GM23338 (cell line): ENCODE measurements at regions not wholly inside any gene's neighbourhood (a gene's known extent, or its start where the extent isn't known, plus 50 kb on each side); places are given as distances from the start of the nearest gene placed in this dataset.

ENCODE experiments used
- ATAC-seq: fragments of 200-7000 bp; cut with Tn5 transposase; 3 replicates; pipeline ENCODE4 v1.9.1; 2020
- DNase-seq: peaks from one replicate; pipeline ENCODE4 v3.0.0-alpha.2; 2015; ENCODE audit warnings: low spot score
- H2AFZ ChIP-seq: fragments of 200-600 bp; sonication (generic); 2 replicates; pipeline ENCODE4 v1.8.0; 2016; ENCODE audit warnings: antibody characterized with exemption, mild to moderate bottlenecking, moderate library complexity
- H3F3A ChIP-seq: fragments of 200-600 bp; sonication (generic); replicated peaks from 2 replicates; pipeline ENCODE4 v1.8.0; 2017; ENCODE audit warnings: antibody characterized with exemption, mixed run types, low read depth
- H3K27ac ChIP-seq: fragments of 200-600 bp; sonication (generic); 2 replicates; pipeline ENCODE4 v1.6.1; 2016; ENCODE audit warnings: low read depth
- H3K27me3 ChIP-seq: fragments of 200-600 bp; sonication (generic); 2 replicates; pipeline ENCODE4 v1.8.0; 2016; ENCODE audit warnings: mild to moderate bottlenecking, mixed run types, moderate library complexity; ENCODE audit not compliant: insufficient read depth
- H3K36me3 ChIP-seq: fragments of 200-600 bp; sonication (generic); 2 replicates; pipeline ENCODE4 v1.8.0; 2016; ENCODE audit warnings: mild to moderate bottlenecking; ENCODE audit not compliant: insufficient read depth
- H3K4me1 ChIP-seq: fragments of 200-600 bp; sonication (generic); 2 replicates; pipeline ENCODE4 v1.8.0; 2016; ENCODE audit warnings: mild to moderate bottlenecking, moderate library complexity; ENCODE audit not compliant: insufficient read depth
- H3K4me2 ChIP-seq: fragments of 200-600 bp; sonication (generic); 2 replicates; pipeline ENCODE4 v1.7.1; 2017; ENCODE audit warnings: mixed run types
- H3K4me3 ChIP-seq: fragments of 200-600 bp; sonication (generic); 2 replicates; pipeline ENCODE4 v1.6.1; 2016; ENCODE audit warnings: mixed run types
- H3K79me2 ChIP-seq: fragments of 200-600 bp; sonication (generic); replicated peaks from 2 replicates; pipeline ENCODE4 v1.8.0; 2017; ENCODE audit warnings: mild to moderate bottlenecking; ENCODE audit not compliant: insufficient read depth
- H3K9me2 ChIP-seq: fragments of 200-600 bp; sonication (generic); 2 replicates; pipeline ENCODE4 v1.8.0; 2017; ENCODE audit not compliant: insufficient read depth
- H4K20me1 ChIP-seq: fragments of 200-600 bp; sonication (generic); replicated peaks from 2 replicates; pipeline ENCODE4 v1.8.0; 2017; ENCODE audit warnings: mild to moderate bottlenecking; ENCODE audit not compliant: insufficient read depth
- H3K27ac Mint-ChIP-seq: 2 replicates; pipeline ENCODE4 v1.8.0; 2020; ENCODE audit warnings: inconsistent platforms, mild to moderate bottlenecking, moderate library complexity, mixed read lengths
- H3K27me3 Mint-ChIP-seq: 3 replicates; pipeline ENCODE4 v1.8.0; 2022; ENCODE audit warnings: low read depth, mild to moderate bottlenecking, moderate library complexity, mixed read lengths, inconsistent platforms; ENCODE audit not compliant: insufficient read depth, poor library complexity
- H3K36me3 Mint-ChIP-seq: 3 replicates; pipeline ENCODE4 v1.8.0; 2021; ENCODE audit warnings: low read depth, mild to moderate bottlenecking, inconsistent platforms, moderate library complexity, mixed read lengths
- H3K4me1 Mint-ChIP-seq: 3 replicates; pipeline ENCODE4 v1.8.0; 2020; ENCODE audit warnings: mild to moderate bottlenecking, inconsistent platforms, mixed read lengths
- H3K4me3 Mint-ChIP-seq: 3 replicates; pipeline ENCODE4 v1.8.0; 2021; ENCODE audit warnings: moderate library complexity, mild to moderate bottlenecking, inconsistent platforms, mixed read lengths
- H3K9me3 Mint-ChIP-seq: 3 replicates; pipeline ENCODE4 v1.8.0; 2020; ENCODE audit warnings: moderate library complexity, mild to moderate bottlenecking, inconsistent platforms, mixed read lengths
- CREB1 ChIP-seq: fragments of 250-450 bp; sonication (Bioruptor Pico); IDR thresholded peaks from 2 replicates; pipeline ENCODE4 v1.5.0; 2020; ENCODE audit warnings: low read depth, mild to moderate bottlenecking, moderate library complexity
- EZH2 ChIP-seq: fragments of 200-600 bp; sonication (generic); IDR thresholded peaks from one replicate; pipeline ENCODE4 v1.8.0; 2017; ENCODE audit warnings: antibody characterized with exemption, mild to moderate bottlenecking, low read depth; ENCODE audit not compliant: unreplicated experiment
- EZH2phosphoT487 ChIP-seq: fragments of 200-600 bp; sonication (generic); IDR thresholded peaks from one replicate; pipeline ENCODE4 v1.8.1; 2018; ENCODE audit warnings: antibody characterized with exemption; ENCODE audit not compliant: unreplicated experiment
- JUNB ChIP-seq: IDR thresholded peaks from one replicate; pipeline ENCODE4 v1.6.1; 2016; ENCODE audit warnings: antibody characterized with exemption; ENCODE audit not compliant: unreplicated experiment
- NANOG ChIP-seq: IDR thresholded peaks from 2 replicates; pipeline ENCODE4 v1.6.1; 2016; ENCODE audit warnings: antibody characterized with exemption, borderline replicate concordance
- POLR2AphosphoS5 ChIP-seq: IDR thresholded peaks from 2 replicates; pipeline ENCODE4 v1.6.1; 2016; ENCODE audit warnings: antibody characterized with exemption, low read depth
- STAT1 ChIP-seq: IDR thresholded peaks from one replicate; pipeline ENCODE4 v1.6.1; 2016; ENCODE audit warnings: antibody characterized with exemption; ENCODE audit not compliant: unreplicated experiment
- ZNF114 ChIP-seq: fragments of 250-450 bp; sonication (Bioruptor Pico); IDR thresholded peaks from 2 replicates; pipeline ENCODE4 v1.5.0; 2020; ENCODE audit warnings: mild to moderate bottlenecking, moderate library complexity
- ZNF331 ChIP-seq: fragments of 250-450 bp; sonication (Bioruptor Pico); IDR thresholded peaks from 2 replicates; pipeline ENCODE4 v1.5.0; 2020; ENCODE audit warnings: low read depth, mild to moderate bottlenecking, moderate library complexity
- TF ChIP-seq, protein P1 (sequence below), 2 experiments: fragments of 200-600 bp in 1 of 2; sonication (generic) in 1 of 2; conservative IDR thresholded peaks; 2 replicates each; pipeline versions ENCODE4 v1.5.1 to v1.6.1; 2016 to 2017; ENCODE audit warnings: antibody characterized with exemption in 2 of 2, low read depth in 2 of 2, mild to moderate bottlenecking in 2 of 2, moderate library complexity in 1 of 2
- TF ChIP-seq, protein P2 (sequence below): IDR thresholded peaks from one replicate; pipeline ENCODE4 v1.6.1; 2018; ENCODE audit warnings: antibody characterized with exemption; ENCODE audit not compliant: unreplicated experiment
- TF ChIP-seq, protein P3 (sequence below): fragments of 250-450 bp; sonication (Bioruptor Pico); IDR thresholded peaks from 2 replicates; pipeline ENCODE4 v1.5.0; 2020; ENCODE audit warnings: mild to moderate bottlenecking, moderate library complexity
- TF ChIP-seq, protein P4 (sequence below): IDR thresholded peaks from 2 replicates; pipeline ENCODE4 v1.6.1; 2016; ENCODE audit warnings: antibody characterized with exemption

DNA sequence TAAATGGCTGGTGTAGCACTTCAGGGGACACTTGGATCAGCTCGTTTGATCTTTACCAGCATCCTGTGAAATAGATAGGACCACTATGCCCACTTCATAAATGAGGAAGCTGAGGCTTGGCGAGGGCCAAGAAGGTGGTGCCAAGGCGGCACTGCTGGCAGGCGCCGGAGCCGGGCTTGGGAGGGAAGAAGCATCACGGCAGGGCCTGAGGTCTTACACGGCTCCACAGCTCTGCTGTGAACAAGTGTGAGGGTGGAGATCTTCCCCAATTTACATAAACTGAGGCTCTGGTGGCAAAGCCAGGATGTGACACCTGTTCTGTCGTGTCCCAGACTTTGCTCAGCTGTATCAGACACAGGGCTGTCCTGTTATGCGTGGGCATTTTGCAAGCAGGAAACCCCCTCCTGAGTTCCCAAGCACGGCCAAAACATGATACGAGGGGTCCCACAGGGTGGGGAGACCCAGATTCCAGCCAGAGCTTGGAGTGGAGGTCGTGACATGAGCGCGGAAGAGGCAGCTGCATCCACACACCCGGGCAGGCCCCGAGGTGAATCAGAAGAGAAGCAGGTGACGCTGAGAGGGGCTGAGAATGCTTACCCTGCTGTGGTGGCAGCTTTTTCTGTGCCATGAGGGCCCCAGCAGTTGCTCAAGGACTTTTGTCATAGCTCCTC is 117.5 kb upstream of the BOD1 start:
- peaks cover 2% of the 10 kb centered on the region; the same call in 1 of the 2 replicates for H3K4me1 ChIP-seq
- no peak overlapping the region for H3K4me2 ChIP-seq
- Mint-ChIP-seq H3K9me3 (no peaks in the 10 kb centered on the region; the same call in 2 of the 3 replicates), H3K27me3 (peaks cover 15% of the 10 kb centered on the region), H3K27ac (no peak overlapping the region), H3K4me3 (no peak overlapping the region), H3K4me1 (peaks cover 24% of the 10 kb centered on the region), H3K36me3 (no peaks in the 10 kb centered on the region; the same call in 2 of the 3 replicates)
- no peak overlapping the region for H2AFZ ChIP-seq
- no peak overlapping the region for H3K4me3 ChIP-seq
- H3K27me3 ChIP-seq = no peaks in the 10 kb centered on the region
- DNase-seq = no peak
- no peaks in the 10 kb centered on the region for H3F3A ChIP-seq
- no peak for ATAC-seq
- H3K9me2 ChIP-seq = no peaks in the 10 kb centered on the region
- no peak overlapping the region for H3K27ac ChIP-seq
- H3K36me3 ChIP-seq = no peaks in the 10 kb centered on the region
- TF ChIP-seq, protein P1, sequence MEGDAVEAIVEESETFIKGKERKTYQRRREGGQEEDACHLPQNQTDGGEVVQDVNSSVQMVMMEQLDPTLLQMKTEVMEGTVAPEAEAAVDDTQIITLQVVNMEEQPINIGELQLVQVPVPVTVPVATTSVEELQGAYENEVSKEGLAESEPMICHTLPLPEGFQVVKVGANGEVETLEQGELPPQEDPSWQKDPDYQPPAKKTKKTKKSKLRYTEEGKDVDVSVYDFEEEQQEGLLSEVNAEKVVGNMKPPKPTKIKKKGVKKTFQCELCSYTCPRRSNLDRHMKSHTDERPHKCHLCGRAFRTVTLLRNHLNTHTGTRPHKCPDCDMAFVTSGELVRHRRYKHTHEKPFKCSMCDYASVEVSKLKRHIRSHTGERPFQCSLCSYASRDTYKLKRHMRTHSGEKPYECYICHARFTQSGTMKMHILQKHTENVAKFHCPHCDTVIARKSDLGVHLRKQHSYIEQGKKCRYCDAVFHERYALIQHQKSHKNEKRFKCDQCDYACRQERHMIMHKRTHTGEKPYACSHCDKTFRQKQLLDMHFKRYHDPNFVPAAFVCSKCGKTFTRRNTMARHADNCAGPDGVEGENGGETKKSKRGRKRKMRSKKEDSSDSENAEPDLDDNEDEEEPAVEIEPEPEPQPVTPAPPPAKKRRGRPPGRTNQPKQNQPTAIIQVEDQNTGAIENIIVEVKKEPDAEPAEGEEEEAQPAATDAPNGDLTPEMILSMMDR (conservative IDR thresholded peaks at IDR 0.05; ENCODE audit: low read depth in 2 of 2) = no peak
- TF ChIP-seq NANOG (no peak), EZH2 (no peak), POLR2AphosphoS5 (no peak), EZH2phosphoT487 (no peak), ZNF114 (CRISPR knock-in tag) (no peak), CREB1 (no peak), JUNB (no peak), ZNF331 (CRISPR knock-in tag) (no peak), STAT1 (no peak)
- TF ChIP-seq, protein P2, sequence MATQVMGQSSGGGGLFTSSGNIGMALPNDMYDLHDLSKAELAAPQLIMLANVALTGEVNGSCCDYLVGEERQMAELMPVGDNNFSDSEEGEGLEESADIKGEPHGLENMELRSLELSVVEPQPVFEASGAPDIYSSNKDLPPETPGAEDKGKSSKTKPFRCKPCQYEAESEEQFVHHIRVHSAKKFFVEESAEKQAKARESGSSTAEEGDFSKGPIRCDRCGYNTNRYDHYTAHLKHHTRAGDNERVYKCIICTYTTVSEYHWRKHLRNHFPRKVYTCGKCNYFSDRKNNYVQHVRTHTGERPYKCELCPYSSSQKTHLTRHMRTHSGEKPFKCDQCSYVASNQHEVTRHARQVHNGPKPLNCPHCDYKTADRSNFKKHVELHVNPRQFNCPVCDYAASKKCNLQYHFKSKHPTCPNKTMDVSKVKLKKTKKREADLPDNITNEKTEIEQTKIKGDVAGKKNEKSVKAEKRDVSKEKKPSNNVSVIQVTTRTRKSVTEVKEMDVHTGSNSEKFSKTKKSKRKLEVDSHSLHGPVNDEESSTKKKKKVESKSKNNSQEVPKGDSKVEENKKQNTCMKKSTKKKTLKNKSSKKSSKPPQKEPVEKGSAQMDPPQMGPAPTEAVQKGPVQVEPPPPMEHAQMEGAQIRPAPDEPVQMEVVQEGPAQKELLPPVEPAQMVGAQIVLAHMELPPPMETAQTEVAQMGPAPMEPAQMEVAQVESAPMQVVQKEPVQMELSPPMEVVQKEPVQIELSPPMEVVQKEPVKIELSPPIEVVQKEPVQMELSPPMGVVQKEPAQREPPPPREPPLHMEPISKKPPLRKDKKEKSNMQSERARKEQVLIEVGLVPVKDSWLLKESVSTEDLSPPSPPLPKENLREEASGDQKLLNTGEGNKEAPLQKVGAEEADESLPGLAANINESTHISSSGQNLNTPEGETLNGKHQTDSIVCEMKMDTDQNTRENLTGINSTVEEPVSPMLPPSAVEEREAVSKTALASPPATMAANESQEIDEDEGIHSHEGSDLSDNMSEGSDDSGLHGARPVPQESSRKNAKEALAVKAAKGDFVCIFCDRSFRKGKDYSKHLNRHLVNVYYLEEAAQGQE = no peak
- TF ChIP-seq, protein P3, sequence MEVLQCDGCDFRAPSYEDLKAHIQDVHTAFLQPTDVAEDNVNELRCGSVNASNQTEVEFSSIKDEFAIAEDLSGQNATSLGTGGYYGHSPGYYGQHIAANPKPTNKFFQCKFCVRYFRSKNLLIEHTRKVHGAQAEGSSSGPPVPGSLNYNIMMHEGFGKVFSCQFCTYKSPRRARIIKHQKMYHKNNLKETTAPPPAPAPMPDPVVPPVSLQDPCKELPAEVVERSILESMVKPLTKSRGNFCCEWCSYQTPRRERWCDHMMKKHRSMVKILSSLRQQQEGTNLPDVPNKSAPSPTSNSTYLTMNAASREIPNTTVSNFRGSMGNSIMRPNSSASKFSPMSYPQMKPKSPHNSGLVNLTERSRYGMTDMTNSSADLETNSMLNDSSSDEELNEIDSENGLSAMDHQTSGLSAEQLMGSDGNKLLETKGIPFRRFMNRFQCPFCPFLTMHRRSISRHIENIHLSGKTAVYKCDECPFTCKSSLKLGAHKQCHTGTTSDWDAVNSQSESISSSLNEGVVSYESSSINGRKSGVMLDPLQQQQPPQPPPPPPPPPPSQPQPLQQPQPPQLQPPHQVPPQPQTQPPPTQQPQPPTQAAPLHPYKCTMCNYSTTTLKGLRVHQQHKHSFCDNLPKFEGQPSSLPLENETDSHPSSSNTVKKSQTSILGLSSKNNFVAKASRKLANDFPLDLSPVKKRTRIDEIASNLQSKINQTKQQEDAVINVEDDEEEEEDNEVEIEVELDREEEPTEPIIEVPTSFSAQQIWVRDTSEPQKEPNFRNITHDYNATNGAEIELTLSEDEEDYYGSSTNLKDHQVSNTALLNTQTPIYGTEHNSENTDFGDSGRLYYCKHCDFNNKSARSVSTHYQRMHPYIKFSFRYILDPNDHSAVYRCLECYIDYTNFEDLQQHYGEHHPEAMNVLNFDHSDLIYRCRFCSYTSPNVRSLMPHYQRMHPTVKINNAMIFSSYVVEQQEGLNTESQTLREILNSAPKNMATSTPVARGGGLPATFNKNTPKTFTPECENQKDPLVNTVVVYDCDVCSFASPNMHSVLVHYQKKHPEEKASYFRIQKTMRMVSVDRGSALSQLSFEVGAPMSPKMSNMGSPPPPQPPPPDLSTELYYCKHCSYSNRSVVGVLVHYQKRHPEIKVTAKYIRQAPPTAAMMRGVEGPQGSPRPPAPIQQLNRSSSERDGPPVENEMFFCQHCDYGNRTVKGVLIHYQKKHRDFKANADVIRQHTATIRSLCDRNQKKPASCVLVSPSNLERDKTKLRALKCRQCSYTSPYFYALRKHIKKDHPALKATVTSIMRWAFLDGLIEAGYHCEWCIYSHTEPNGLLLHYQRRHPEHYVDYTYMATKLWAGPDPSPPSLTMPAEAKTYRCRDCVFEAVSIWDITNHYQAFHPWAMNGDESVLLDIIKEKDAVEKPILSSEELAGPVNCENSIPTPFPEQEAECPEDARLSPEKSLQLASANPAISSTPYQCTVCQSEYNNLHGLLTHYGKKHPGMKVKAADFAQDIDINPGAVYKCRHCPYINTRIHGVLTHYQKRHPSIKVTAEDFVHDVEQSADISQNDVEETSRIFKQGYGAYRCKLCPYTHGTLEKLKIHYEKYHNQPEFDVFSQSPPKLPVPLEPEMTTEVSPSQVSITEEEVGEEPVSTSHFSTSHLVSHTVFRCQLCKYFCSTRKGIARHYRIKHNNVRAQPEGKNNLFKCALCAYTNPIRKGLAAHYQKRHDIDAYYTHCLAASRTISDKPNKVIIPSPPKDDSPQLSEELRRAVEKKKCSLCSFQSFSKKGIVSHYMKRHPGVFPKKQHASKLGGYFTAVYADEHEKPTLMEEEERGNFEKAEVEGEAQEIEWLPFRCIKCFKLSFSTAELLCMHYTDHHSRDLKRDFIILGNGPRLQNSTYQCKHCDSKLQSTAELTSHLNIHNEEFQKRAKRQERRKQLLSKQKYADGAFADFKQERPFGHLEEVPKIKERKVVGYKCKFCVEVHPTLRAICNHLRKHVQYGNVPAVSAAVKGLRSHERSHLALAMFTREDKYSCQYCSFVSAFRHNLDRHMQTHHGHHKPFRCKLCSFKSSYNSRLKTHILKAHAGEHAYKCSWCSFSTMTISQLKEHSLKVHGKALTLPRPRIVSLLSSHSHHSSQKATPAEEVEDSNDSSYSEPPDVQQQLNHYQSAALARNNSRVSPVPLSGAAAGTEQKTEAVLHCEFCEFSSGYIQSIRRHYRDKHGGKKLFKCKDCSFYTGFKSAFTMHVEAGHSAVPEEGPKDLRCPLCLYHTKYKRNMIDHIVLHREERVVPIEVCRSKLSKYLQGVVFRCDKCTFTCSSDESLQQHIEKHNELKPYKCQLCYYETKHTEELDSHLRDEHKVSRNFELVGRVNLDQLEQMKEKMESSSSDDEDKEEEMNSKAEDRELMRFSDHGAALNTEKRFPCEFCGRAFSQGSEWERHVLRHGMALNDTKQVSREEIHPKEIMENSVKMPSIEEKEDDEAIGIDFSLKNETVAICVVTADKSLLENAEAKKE (CRISPR knock-in tag) = no peak
- TF ChIP-seq, protein P4, sequence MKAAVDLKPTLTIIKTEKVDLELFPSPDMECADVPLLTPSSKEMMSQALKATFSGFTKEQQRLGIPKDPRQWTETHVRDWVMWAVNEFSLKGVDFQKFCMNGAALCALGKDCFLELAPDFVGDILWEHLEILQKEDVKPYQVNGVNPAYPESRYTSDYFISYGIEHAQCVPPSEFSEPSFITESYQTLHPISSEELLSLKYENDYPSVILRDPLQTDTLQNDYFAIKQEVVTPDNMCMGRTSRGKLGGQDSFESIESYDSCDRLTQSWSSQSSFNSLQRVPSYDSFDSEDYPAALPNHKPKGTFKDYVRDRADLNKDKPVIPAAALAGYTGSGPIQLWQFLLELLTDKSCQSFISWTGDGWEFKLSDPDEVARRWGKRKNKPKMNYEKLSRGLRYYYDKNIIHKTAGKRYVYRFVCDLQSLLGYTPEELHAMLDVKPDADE = no peak
- no peaks in the 10 kb centered on the region for H4K20me1 ChIP-seq
- no peaks in the 10 kb centered on the region for H3K79me2 ChIP-seq
